ENCODE measurements at regions not wholly inside any gene's neighbourhood (a gene's known extent, or its start where the extent isn't known, plus 50 kb on each side); places are given as distances from the start of the nearest gene placed in this dataset.

GRCh38 chr4:57234252-57234775 lies 124.1 kb upstream of the IGFBP7 start:
- Histone ChIP-seq H3K36me3 (ENCODE audit: control insufficient read depth, insufficient read depth, low read length) (no peaks in the 10 kb centered on the region), H3K4me3 (replicated peaks; ENCODE audit: low read depth, low read length) (no peak overlapping the region), H3K27me3 (replicated peaks; ENCODE audit: control insufficient read depth, insufficient read depth, low read length) (no peaks in the 10 kb centered on the region)
- no peak for TF ChIP-seq CTCF (IDR thresholded peaks at IDR 0.05; ENCODE audit: insufficient read depth, low read length, poor library complexity, severe bottlenecking)
- no peak for DNase-seq (ENCODE audit: extremely low read depth, insufficient read length)

- Histone ChIP-seq H3K36me3 (ENCODE audit: control insufficient read depth, insufficient read depth, low read length) (no peaks in the 10 kb centered on the region), H3K27me3 (replicated peaks; ENCODE audit: control insufficient read depth, insufficient read depth, low read length) (no peaks in the 10 kb centered on the region), H3K4me3 (replicated peaks; ENCODE audit: low read depth, low read length) (no peak overlapping the region)
- no peak for TF ChIP-seq CTCF (IDR thresholded peaks at IDR 0.05; ENCODE audit: insufficient read depth, low read length, poor library complexity, severe bottlenecking)
- DNase-seq (ENCODE audit: extremely low read depth, insufficient read length): no peak
These were observed 123.2 kb upstream of the IGFBP7 start for GRCh38 chr4:57233386-57233785.

- H3K27me3 ChIP-seq (replicated peaks; ENCODE audit: control insufficient read depth, insufficient read depth, low read length): no peaks in the 10 kb centered on the region
- H3K4me3 ChIP-seq (replicated peaks; ENCODE audit: low read depth, low read length): no peak overlapping the region
- no peaks in the 10 kb centered on the region for H3K36me3 ChIP-seq (ENCODE audit: control insufficient read depth, insufficient read depth, low read length)
- no peak for TF ChIP-seq CTCF (IDR thresholded peaks at IDR 0.05; ENCODE audit: insufficient read depth, low read length, poor library complexity, severe bottlenecking)
- no peak for DNase-seq (ENCODE audit: extremely low read depth, insufficient read length)
These were observed 121.6 kb upstream of the IGFBP7 start for GRCh38 chr4:57231781-57232180.

- no peak for DNase-seq (ENCODE audit: extremely low read depth, insufficient read length)
- TF ChIP-seq CTCF (IDR thresholded peaks at IDR 0.05; ENCODE audit: insufficient read depth, low read length, poor library complexity, severe bottlenecking): no peak
- Histone ChIP-seq H3K27me3 (replicated peaks; ENCODE audit: control insufficient read depth, insufficient read depth, low read length) (no peaks in the 10 kb centered on the region; the same call in 1 of the 2 replicates), H3K4me3 (replicated peaks; ENCODE audit: low read depth, low read length) (no peak overlapping the region), H3K36me3 (ENCODE audit: control insufficient read depth, insufficient read depth, low read length) (no peaks in the 10 kb centered on the region)
These were observed 110.5 kb upstream of the IGFBP7 start for GRCh38 chr4:57220734-57221133.

GRCh38 chr4:57220172-57220571 lies 110.0 kb upstream of the IGFBP7 start:
- Histone ChIP-seq H3K36me3 (ENCODE audit: control insufficient read depth, insufficient read depth, low read length) (no peaks in the 10 kb centered on the region), H3K4me3 (replicated peaks; ENCODE audit: low read depth, low read length) (no peak overlapping the region), H3K27me3 (replicated peaks; ENCODE audit: control insufficient read depth, insufficient read depth, low read length) (no peaks in the 10 kb centered on the region; the same call in 1 of the 2 replicates)
- TF ChIP-seq CTCF (IDR thresholded peaks at IDR 0.05; ENCODE audit: insufficient read depth, low read length, poor library complexity, severe bottlenecking): no peak
- no peak for DNase-seq (ENCODE audit: extremely low read depth, insufficient read length)

GRCh38 chr4:57219431-57219830 lies 109.2 kb upstream of the IGFBP7 start:
- Histone ChIP-seq H3K27me3 (replicated peaks; ENCODE audit: control insufficient read depth, insufficient read depth, low read length) (no peaks in the 10 kb centered on the region; the same call in 1 of the 2 replicates), H3K36me3 (ENCODE audit: control insufficient read depth, insufficient read depth, low read length) (no peaks in the 10 kb centered on the region), H3K4me3 (replicated peaks; ENCODE audit: low read depth, low read length) (no peak overlapping the region)
- no peak for TF ChIP-seq CTCF (IDR thresholded peaks at IDR 0.05; ENCODE audit: insufficient read depth, low read length, poor library complexity, severe bottlenecking)
- DNase-seq (ENCODE audit: extremely low read depth, insufficient read length): no peak

Measured in GM06990 (cell line).